Activated gamma-delta T cell (primary cell): ENCODE measurements at regions not wholly inside any gene's neighbourhood (a gene's known extent, or its start where the extent isn't known, plus 50 kb on each side); places are given as distances from the start of the nearest gene placed in this dataset.
"Not testable (repeated sequence)": the region's sequence is repeated elsewhere in the genome, so short reads cannot be mapped to it uniquely, and the experiment has no call there.

Experiments used
- DNase-seq: peaks from one replicate; lab custom pipeline; 2025; lab: John Stamatoyannopoulos, UW

DNA sequence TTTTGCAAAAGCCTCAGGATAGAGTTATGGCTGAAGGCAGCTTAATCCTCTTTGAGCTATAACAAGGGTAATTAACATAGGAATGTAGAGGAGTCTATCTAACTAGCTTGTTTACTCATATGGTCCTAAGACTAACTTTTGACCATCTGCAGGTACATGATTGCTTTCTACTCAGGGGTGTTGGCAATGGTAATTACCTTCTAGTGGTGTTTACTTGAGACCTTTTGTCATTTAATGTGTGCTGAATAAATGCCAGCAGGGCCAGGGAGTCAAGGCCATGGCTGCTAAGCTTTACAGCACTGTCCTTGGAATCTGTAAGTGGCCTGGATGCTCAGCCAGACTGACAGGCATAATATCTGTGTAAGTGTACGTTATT lies 1325.0 kb downstream of the XPNPEP1 start:
- DNase-seq: no peak

DNA sequence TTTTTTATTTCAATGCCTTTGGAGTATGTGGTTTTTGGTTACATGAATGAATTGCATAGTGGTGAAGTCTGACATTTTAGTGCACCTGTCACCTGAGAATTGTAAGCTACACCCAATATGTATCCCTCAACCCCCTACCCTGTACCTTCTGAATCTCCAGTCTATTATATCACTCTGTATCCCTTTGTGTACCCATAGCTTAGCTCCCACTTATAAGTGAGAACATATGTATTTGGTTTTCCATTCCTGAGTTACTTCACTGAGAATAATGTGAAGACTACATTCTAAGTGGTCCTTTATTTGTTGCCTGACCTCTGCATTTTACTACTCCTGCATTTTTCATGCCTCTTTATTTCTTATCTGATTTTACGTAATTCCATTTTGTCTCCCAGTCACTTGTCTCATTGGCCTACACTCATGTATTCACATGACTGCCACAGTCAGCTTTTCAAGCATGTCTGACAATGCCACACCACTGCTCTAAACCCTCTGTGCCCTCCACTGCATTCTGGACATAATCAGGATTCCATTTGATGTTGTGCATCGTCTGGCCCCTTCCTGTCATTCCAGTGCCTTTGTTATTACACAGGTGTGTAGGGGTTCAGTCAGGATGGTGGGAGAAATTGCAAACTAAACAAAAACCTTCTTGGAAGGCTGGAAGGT lies 1325.5 kb downstream of the XPNPEP1 start:
- no peak for DNase-seq

DNA sequence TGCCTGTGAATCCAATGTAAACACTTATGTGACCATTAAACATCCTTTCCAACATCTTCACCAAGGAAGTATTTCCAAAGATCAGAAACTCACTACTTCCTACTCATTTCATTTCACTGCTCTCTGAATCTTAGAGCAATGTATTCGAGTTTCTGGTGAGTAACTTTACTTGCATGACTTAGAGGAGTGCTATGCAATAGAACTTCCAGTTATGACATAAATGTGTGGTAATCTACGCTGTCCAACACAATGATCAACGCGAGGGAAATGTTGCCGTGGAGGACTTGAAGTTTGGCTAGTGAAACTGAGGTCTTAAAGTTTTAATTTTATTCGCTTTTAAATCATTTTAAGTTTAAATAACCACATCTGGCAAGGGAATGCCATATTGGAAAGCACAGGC lies 1326.3 kb downstream of the XPNPEP1 start:
- no peak for DNase-seq

DNA sequence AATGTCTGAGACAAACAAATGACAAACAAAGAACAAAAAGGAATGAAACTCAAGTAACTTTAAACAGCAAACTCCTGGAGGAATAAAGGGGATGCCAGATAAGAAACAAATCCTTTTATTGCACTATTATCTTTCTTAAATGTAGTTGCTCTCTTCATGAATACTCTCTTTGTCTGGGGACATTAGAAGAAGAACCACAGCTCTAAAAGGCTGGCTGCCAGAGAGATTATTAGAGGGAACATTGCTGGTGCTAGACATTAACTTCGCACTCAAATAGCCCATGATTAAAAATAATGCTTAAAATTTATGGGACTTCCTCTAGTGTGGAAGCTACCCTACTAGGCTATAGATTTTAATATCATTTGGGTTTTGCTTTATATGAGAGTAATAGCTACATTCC lies 1330.4 kb downstream of the XPNPEP1 start:
- DNase-seq: no peak

DNA sequence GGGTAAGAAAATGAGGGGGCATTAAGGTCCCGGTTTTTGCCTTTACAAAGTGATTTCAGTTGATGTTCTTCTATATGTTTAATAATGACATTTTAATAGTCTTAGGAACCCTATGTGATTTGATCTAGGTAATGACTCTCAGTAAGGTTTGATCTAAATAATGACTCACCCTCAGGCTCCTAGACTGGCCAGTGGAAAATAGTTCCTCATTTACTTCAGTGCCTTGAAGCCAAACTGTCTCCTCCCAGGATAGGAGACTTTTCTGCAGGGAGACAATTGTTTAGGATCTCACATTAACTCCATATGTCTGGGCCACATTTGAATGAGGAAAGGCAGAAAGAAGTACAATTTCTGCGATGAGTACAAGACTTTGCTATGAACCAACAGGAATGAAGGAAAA lies 1331.9 kb downstream of the XPNPEP1 start:
- no peak for DNase-seq

DNA sequence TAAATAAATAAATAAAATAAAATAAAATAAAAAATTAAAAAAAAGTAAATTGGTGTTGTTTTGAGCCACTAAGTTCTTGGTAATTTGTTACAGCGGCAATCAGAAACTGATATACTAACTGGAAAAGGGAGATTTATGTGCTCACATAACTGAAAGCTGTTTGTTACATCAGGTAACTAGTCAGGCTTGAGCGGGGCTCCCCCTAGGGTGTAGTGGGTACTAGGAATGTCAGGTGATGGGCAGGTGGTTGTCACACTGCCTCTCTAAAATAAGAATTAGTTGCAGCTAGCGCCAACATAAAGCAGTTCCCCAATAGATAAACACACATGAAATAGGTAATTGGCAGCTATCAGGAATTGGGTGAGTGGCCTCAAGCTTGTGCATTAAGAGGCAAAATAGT lies 1336.9 kb downstream of the XPNPEP1 start:
- DNase-seq: no peak

DNA sequence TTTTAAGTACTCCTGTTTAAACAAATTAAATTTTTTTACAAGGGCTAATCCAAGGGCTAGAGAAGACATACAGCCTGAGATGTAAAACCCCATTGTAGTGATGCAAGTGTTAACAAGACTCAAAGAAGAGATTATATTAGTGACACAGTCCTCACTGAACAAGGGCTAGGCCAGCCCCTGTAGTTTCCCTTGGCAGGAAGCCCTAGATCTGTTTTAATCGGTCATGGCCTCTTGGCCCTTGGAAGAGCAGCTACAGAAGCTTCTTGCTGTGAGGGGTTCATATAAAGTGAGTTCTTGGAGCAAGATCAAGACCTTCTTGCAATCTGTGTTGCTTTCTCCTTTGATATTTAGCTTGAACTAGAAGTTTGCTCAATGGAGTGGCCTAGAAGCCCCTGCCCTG lies 1339.4 kb downstream of the XPNPEP1 start:
- DNase-seq: no peak

DNA sequence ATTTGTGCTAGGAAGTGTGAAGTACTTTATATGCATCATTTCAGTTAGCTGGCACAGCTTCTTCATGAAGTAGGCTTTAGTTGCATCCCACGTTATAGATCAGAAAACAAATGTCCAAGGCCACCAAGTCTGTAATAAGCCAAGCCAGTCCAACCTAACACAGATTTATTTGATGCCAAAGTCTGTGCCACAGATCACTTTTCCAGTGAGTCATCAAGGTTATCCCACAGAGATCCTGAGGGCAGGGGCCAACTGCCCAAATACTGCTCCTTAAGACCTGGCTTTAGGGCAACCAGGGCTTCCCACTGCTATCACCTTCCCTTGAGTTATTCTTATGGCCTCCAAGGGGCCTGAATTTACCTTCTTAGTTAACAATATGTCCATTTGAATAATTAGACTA lies 1340.4 kb downstream of the XPNPEP1 start:
- DNase-seq: no peak

DNA sequence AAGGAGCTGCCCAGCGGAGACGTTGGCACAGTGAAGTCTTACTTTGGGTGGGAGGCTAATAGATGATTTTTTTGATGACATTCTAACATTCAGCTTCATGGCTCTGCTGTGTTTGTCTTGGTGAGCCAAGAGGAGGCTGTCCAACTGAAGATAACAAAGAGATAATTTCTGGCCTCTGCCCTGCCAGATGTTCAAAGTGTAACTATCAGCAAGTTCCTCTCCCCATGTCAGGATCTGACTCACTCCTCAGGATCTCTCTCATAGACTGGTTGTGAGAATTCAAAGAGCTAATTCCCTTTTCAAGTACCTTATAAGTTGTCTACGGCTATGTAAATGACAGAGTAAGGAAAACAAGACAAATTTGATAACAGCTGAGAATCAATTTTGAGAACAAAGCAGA lies 1340.9 kb downstream of the XPNPEP1 start:
- DNase-seq: no peak

DNA sequence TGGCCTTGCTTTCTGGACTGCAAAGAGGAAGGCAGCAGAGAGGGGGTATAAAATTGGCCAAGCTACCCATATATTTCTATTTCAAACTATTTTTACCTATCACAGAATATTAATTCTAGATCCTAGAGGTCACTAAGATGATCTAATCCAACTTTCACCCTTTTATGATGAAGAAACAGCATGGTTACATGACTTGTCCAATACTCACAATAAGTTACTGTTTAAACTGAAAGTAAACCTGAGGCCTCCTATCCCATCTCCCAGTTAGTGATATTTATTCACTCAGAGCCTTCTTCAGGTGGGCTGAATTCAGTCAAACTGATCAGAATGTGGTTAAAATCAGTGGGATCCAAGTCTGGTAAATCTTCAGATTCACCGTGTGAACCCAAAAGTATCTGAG lies 1345.1 kb downstream of the XPNPEP1 start:
- no peak for DNase-seq

DNA sequence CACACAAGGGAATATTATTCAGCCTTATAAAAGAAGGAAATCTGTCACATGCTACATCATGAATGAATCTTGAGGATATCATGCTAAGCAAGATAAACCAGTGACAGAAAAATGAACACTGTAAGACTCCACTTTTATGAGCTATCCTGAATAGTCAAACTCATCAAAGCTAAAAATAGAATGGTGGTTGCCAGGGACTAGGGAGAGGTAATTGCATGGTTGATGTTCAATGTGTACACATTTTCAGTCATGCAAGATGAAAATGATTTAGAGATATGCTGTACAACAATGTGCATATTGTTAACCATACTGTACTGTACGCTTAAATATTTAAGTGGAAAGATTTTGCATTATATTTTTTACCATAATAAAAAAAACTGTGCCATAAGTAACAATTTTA lies 1349.1 kb downstream of the XPNPEP1 start:
- DNase-seq: no peak

DNA sequence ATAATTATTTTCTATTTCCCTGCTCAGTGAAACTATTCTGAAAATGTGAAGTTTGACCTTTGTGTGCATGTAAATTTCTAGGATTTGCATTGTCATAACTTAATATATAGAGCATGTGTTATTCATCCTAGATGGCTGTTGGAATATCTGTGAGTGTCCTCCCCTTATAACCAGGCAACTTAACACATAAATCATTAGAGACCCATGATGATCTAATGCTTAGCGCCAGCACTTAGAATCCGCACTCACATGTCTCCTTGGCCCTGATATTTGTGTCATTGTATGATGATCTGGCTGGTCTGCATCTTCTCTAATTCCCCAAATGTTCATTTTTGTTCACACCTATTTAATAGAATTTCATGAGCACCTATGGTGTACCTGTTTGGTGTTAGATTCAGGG lies 1354.5 kb downstream of the XPNPEP1 start:
- no peak for DNase-seq

DNA sequence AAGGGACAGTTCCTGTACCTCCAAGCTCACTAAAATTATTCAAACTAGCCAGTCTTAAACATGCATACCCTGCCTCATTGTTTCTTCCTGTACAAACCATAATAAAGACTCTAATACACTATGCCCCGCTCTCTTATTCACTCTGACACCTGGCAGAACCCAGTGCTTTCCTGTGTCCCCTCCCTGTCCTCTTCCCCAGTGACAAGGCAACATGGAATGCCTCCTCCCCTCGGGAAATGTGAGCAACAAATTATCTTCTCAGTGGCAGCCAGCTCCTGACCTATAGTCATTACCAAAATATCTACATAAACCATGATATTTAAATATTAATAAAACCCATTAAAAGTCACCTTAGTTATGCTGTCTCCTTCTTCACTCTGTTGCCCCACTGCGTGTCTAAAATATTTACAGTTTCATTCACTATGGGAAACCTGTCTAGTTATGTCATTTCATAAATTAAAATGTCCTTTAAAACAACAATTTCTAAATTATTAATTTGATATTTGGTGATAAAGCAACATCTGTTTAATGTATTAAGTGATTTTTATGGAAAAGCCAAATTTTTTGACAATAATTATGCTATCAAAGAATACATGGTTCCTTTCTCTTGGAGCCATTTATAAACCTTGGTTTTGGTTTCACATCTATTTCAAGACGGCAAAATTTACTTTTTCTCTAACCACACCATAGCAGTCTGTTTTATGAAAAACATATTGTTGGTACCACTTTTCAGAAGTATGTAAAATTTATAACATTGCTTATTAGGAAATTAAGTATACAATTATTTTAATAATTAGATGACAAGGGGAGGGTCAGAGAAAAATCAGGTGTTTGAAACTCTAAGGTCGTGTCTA lies 1355.2 kb downstream of the XPNPEP1 start:
- DNase-seq: no peak

DNA sequence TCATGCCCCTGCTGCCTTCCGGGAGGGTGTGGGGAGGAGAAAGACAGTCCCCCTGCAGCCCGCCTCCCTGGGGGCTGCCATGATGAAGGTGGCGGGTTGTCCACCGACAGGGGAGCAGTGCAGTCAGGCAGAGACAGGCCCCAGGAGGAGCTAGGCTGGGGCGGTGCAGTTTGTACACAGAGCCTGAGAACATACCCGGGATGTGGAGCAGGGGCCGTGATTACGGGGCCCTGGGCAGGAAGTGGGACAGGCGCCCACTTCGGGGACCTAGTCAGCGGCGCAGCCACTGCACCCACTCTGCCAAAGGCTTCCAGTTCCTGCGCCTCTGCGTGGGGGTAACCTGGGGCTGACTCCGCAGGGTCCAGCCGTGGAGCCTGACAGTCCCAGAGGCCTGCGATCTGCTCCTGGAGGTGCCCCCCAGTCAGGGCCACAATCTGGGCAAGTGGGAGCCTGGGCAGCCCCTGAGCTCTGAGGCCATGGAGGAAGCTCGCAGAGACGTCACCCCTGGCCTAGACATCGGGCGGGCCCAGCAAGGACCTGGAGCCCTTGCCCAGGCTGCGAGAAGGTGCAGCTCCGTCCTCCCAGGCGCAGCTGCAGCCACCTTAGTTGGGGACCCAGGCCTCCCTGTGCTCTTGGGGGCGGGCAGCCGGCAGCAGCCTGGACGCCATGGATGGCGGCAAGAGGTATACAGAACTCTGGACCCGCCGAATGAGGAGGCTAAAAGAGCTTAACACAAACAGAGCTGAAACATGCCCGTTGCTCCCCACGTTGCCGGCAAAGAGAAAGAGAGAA lies 1356.8 kb downstream of the XPNPEP1 start:
- DNase-seq: no peak

DNA sequence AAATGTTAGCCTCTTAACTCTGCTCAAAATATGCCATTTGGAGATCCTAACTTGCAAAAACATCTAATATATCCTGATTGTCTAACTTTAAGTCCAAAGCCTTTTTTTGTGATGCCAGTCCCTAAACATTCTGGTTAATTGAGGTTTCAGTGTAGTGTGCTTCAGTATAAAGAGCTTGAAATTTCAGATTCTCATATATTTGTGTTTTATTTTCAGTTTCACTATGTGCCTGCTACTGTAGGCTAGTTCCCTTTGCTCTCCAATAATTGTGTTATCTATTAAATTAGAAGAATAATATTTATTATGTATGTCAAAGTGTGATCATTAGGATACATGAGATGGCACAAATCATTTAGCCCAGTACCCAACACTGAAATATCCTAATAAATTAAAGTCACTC lies 1361.2 kb downstream of the XPNPEP1 start:
- no peak for DNase-seq

DNA sequence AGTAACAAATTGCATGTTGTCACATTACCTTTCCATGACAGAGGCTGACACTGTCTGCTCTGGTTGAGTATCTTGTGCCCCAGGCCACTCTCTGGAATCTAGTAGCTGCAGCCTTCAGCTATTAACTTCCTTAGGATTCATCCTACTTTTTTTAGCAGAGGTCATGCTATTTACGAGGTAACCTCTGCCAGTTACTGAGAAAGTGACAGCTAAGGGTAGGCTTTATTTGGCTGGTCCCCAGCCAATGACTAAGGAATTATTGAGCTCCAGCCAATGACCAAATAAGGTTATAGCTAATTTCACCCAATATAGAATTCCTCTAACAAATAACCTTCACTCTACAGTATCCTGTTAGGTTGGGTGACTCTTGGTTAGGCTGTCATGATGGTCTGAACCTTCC lies 1361.7 kb downstream of the XPNPEP1 start:
- DNase-seq: no peak

DNA sequence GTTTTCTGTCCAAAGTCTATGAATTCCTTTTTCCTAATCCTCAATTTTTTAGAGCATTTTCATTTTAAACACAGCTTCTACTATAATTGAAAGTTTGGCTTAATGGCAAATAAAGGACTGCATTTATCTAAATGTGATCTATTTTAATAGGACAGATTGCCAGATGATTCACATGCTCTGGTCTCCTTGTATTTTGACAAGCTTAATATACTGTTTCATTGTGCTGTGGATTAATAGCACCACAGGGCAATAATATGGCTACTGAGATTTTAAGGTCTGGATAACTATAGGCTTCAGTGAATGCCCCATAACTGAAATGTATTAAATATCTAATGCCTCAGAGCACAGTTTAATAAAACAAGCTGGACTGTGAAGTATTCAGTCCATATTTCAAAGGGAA lies 1362.8 kb downstream of the XPNPEP1 start:
- no peak for DNase-seq

DNA sequence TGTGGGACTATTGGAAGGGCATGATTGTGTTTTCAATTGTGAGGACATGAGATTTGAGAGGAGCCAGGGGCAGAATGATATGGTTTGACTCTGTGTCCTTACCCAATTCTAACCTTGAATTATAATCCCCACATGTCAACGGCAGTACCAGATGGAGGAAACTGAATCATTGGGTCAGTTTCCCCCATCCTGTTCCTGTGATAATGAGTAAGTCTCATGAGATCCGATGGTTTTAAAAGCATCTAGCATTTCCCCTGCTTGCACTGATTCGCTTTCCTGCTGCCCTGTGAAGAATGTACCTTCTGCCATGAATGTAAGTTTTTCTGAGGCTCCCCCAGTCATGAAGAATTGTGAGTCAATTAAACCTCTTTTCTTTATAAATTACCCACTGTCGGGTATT lies 1367.1 kb downstream of the XPNPEP1 start:
- DNase-seq: no peak

DNA sequence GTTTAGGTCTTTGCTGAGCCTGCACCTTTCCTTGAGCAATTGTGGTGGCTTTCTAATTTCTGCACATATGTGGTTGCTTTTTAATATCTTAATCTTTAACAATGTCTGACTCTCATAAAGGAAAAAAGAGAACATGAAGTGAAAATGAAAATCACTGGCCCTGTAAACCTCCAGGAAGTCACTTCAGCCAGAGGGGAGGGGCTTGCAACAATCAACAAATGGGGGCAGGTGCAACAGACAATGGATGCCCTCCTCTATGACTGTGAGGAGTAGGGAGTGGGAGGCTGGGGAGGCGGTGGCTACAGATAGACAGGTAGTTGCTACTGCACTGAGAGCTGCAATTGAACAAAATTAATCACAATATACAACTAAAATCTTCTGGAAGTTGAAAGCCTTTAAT lies 1377.4 kb downstream of the XPNPEP1 start:
- no peak for DNase-seq

DNA sequence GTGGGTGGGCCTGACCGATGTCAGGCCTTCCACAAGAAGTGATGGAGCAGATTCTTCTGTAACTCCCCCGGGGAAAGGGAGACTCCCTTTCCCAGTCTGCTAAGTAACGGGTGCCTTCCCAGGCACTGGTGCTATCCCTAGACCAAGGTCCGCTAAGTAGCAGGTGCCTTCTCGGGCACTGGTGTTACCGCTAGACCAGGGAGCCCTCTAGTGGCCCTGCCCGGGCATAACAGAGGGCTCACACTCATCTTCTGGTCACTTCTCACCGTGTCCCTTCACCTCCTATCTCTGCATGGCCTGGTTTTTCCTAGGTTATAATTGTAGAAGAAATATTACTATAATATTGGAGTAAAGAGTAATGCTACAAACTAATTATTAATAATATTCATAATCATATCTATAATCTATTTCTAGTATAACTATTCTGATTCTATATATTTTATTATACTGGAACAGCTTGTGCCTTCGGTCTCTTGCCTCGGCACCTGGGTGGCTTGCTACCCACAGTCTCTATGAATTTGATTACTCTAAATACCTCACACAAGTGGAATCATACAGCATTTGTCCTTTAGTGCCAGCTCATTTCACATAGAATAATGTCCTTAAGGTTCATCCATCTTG lies 1378.7 kb downstream of the XPNPEP1 start:
- no peak for DNase-seq

DNA sequence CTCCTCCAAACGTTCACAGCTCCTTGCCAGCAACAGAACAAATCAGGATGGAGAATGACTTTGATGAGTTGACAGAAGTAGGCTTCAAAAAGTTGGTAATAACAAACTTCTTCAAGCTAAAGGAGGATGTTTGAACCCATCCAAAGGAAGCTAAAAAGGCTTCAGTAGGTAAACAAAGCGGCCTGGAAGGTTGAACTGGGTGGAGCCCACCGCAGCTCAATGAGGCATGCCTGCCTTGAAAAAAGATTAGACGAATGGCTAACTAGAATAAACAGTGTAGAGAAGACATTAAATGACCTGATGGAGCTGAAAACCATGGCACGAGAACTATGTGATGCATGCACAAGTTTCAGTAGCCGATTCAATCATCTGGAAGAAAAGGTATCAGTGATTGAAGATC lies 1369.0 kb upstream of the SORCS1 start:
- DNase-seq: not testable (repeated sequence)

DNA sequence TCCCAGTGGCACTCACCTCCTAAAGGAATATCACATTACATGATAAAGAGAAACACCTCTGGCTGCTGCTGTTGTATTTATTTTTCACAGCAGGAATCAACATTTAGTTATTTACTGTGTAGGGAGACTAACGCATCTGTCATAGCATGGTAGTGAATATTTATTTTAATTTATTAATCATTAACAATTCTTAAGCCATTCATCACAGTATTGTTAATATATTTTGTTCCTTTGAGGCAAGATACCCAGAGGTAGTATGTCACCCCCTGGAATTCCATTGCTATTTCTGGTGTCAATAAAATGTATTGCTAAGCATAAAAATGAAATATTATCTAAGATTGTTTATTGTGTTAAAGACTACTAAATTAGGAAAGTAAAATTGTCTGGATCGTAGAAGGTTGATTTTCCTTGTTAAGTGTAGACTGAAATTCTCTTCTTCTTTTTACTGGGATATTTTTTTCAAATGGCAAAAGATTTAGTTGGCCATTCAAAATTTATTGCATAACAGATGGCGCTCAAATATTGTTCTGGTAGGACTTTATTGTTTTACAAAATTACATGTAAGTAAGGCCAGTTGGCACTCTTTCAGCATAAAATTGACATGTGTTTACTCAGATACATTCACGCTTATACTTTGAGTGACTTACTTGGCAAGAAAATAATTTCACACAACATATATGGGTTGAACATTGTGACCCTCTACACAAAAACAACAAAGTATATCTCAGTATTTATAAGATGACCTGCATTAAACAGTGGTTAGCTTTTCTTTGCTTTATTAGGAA lies 1358.7 kb upstream of the SORCS1 start:
- no peak for DNase-seq
